ENCODE measurements at regions not wholly inside any gene's neighbourhood (a gene's known extent, or its start where the extent isn't known, plus 50 kb on each side); places are given as distances from the start of the nearest gene placed in this dataset.

- Histone ChIP-seq H4K20me1 (ENCODE audit: insufficient read depth) (no peaks in the 10 kb centered on the region), H3K9me3 (ENCODE audit: control insufficient read depth in 1 of 2, insufficient read depth in 1 of 2, low read depth in 1 of 2, low read length in 2 of 2) (no peaks in the 10 kb centered on the region), H3K4me1 (ENCODE audit: control insufficient read depth in 1 of 2, insufficient read depth in 2 of 2, low read length in 2 of 2) (no peaks in the 10 kb centered on the region), H3K27me3 (ENCODE audit: insufficient read depth, low read length) (no peaks in the 10 kb centered on the region), H3K27ac (ENCODE audit: low read depth, low read length) (no peak overlapping the region), H3K9me2 (ENCODE audit: insufficient read depth) (no peaks in the 10 kb centered on the region), H3K79me2 (ENCODE audit: insufficient read depth, low read length) (no peaks in the 10 kb centered on the region), H3K4me2 (ENCODE audit: low read length) (no peak overlapping the region), H3K9ac (ENCODE audit: low read length) (no peak overlapping the region), H3K4me3 (replicated peaks in 1 of 2; ENCODE audit: low read depth in 1 of 2, low read length in 2 of 2) (no peak overlapping the region), H3K36me3 (ENCODE audit: control insufficient read depth in 1 of 2, insufficient read depth in 2 of 2, low read length in 2 of 2) (no peaks in the 10 kb centered on the region), H2AFZ (ENCODE audit: low read depth, low read length, poor library complexity, severe bottlenecking) (no peak overlapping the region)
- DNase-seq (ENCODE audit: low read depth, low spot score) (no peak), ATAC-seq (no peak)
- CTCF ChIA-PET, result no interaction called here
- BruUV-seq (replicated peaks), result no TSS peak
- intact Hi-C loops (cut with micrococcal nuclease), result no loop called here
- POLR2A ChIA-PET, result no interaction called here
- RAD21 ChIA-PET (ENCODE audit: low non-redundant PET in 1 of 2, low total read pairs in 2 of 2, uncharacterized antibody in 2 of 2, unreplicated experiment in 2 of 2), result no interaction called here
- TF ChIP-seq REST (IDR thresholded peaks at IDR 0.05; ENCODE audit: low read depth), result no peak
These were observed 65.4 kb upstream of the ST3GAL5 start for GRCh38 chr2:85954192-85954589.

- Histone ChIP-seq H3K9ac (ENCODE audit: low read length) (no peak overlapping the region), H3K79me2 (ENCODE audit: insufficient read depth, low read length) (no peaks in the 10 kb centered on the region), H3K4me3 (replicated peaks in 1 of 2; ENCODE audit: low read depth in 1 of 2, low read length in 2 of 2) (no peak overlapping the region), H3K4me1 (ENCODE audit: control insufficient read depth in 1 of 2, insufficient read depth in 2 of 2, low read length in 2 of 2) (no peaks in the 10 kb centered on the region), H3K36me3 (ENCODE audit: control insufficient read depth in 1 of 2, insufficient read depth in 2 of 2, low read length in 2 of 2) (no peaks in the 10 kb centered on the region), H3K9me2 (ENCODE audit: insufficient read depth) (no peaks in the 10 kb centered on the region), H4K20me1 (ENCODE audit: insufficient read depth) (no peaks in the 10 kb centered on the region), H2AFZ (ENCODE audit: low read depth, low read length, poor library complexity, severe bottlenecking) (no peak overlapping the region), H3K27me3 (ENCODE audit: insufficient read depth, low read length) (no peaks in the 10 kb centered on the region), H3K9me3 (ENCODE audit: control insufficient read depth in 1 of 2, insufficient read depth in 1 of 2, low read depth in 1 of 2, low read length in 2 of 2) (no peaks in the 10 kb centered on the region), H3K27ac (ENCODE audit: low read depth, low read length) (no peak overlapping the region), H3K4me2 (ENCODE audit: low read length) (no peak overlapping the region)
- POLR2A ChIA-PET, result no interaction called here
- BruUV-seq (replicated peaks), result no TSS peak
- ATAC-seq (no peak), DNase-seq (ENCODE audit: low read depth, low spot score) (no peak)
- intact Hi-C loops (cut with micrococcal nuclease), result no loop called here
- CTCF ChIA-PET, result no interaction called here
- RAD21 ChIA-PET (ENCODE audit: low non-redundant PET in 1 of 2, low total read pairs in 2 of 2, uncharacterized antibody in 2 of 2, unreplicated experiment in 2 of 2), result no interaction called here
- TF ChIP-seq JUND (IDR thresholded peaks at IDR 0.05) (no peak), SIN3A (IDR thresholded peaks at IDR 0.05; ENCODE audit: low read depth) (no peak)
These were observed 64.7 kb upstream of the ST3GAL5 start for GRCh38 chr2:85953476-85953875.

Data from HCT116 (cell line).